GM18520 (cell line): ENCODE measurements at regions not wholly inside any gene's neighbourhood (a gene's known extent, or its start where the extent isn't known, plus 50 kb on each side); places are given as distances from the start of the nearest gene placed in this dataset.

Experiments used
- ATAC-seq: cut with Tn5 transposase; IDR thresholded peaks from one replicate; pipeline ENCODE4 v1.9.1; 2021; ENCODE audit not compliant: unreplicated experiment

DNA sequence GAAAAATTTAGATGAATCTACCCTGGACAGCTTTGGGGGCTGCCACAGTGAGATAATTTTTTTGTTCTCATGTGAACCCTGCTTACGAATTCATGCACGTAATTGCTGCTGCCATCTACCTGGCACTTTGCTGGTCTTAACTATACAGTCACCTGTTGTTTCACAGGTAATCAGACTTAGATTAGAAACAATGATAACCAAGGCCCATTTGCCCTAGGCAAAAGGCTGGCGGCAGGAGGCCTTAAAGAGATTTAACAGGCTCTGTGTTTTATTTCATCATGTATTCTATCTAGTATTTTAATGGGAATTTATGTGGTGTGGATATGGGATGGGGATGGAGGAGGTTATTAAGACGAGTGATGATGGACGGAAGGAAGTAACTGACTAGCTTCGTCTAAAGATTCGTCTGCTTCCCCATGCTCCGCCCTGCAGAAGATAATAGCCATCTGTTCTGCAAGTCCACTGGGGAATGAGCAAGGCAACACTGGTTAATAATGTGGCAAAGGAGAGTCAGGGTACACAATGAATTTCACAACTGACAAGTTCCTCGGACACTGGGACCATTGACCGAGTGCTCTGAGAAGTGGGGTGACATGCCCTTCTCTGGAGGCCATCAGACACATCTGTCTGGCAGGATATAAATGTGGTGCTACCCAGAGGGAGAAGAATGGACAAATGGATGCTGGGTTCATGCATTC is 291.8 kb upstream of the TNP1 start:
- no peak for ATAC-seq

DNA sequence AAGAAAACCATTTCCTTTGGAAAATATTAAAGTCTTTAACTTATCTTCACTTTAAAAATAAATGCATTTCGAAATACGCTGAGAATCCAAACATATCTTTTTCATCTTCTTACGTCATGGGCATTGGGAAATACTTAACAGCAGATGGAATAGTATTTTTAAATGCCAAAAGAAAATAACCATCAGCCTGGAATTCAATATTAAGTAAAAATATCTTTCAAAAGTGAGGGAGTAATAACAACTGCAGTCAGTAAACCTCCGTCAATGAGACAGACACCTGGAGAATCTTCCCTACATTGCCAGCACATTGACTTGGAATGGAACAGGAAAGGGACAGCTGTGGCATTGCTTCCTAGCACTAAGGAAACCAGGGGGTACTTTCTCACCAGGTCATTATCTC is 290.4 kb upstream of the TNP1 start:
- ATAC-seq, result no peak

DNA sequence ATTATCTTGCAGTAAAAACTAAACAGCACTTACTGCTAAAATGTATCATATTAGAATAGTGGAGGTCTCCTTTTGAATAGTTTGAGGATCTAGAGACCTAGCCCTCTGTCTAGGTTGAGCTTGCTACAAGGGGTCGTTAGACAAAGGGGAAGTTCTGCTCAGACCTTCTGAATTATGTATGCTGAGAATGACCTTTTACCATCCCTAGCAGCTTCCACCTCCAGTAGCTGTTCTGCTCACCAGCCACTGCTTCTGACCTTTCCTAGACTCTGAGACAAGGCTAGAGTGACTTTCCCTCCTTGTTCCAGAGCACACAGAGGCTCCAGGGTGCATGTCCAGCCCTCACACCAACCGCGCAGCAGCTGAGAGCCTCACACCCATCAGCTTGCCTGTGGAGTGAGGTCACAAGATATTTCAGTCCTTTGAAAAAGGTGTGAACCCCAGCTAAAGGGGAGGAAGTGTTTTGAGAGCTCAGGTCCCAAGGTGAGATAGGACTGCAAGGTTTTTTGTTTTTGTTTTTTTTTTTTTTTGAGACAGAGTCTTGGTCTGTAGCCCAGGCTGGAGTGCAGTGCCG is 289.3 kb upstream of the TNP1 start:
- no peak for ATAC-seq

DNA sequence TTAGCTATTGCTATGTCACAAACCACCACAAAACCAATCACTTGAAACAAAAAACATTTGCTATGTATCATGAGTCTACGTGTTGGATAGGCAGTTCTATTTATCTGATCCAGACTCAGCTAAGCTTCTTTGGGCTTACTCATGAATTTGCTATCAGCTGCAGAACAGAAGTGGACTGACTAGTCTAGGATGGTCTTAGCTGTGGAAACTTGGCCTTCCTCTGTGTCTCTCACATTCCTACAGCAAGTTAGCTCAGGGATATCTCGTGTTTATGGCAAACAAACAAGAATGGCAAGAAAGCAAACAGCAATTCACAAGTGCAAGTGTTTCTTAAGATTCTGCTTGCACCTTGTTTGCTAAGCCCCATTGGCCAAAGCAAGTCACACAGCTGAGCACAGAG is 288.0 kb upstream of the TNP1 start:
- ATAC-seq, result no peak

DNA sequence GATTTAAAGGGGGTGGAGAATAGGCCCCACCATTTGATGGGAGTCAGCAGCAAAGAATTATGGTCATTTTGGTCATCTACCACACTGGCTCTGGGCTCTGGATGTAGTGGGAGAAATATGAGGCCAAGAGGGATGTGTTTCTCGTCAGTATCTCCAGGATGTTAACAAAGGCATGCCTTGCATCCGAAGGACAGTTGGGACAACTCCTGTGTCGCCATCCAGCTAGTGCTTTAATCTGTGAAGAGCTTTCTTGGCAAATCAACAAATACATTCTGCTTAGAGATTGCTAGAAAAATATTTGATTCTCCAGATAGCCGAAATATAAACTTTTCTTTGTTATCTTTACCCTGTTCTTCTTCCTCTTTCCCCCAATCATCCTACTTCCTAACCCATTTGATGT is 287.1 kb upstream of the TNP1 start:
- no peak for ATAC-seq

DNA sequence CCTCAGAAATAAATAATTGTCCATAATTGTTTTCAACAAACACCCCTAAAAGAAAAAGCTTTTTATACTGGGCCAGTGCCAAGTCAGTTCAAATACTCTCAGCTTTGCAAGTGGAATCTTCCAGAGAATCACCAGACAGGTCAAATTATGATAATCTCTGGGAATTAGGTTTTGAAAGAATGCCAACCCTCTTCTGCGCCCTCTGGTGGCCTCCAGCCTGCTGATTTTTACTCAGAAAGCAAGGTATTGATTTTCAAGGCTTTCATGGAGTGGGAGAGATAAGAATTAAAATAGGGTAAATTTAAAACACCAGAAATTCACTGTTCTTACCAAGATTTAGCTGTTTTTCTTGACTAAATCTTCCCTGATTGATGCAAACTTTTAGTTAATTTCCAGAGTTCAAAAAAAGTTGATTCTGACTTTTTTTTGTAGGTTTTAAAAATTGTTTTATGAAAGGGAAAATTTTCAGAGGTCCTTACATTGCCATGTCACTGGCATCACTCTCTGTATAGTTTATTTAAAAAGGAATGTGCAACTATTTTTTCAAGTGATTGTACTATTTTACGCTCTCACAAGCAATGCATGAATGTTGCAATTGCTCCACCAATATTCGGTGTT is 282.9 kb upstream of the TNP1 start:
- no peak for ATAC-seq

DNA sequence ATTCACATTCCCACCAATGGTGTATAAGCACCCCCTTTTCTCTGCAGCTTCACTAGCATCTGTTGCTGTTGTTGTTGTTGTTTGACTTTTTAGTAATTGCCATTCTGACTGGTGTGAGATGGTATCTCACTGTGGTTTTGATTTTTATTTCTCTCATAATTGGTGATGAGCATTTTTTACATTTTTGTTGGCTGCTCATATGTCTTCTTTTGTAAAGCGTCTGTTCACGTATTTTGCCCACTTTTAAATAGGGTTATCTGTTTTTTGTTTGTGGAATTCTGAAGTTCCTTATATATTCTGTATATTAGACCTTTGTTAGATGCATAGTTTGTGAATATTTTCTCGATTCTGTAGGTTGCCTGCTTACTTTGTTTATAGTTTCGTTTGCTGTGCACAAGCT is 278.4 kb upstream of the TNP1 start:
- no peak for ATAC-seq

DNA sequence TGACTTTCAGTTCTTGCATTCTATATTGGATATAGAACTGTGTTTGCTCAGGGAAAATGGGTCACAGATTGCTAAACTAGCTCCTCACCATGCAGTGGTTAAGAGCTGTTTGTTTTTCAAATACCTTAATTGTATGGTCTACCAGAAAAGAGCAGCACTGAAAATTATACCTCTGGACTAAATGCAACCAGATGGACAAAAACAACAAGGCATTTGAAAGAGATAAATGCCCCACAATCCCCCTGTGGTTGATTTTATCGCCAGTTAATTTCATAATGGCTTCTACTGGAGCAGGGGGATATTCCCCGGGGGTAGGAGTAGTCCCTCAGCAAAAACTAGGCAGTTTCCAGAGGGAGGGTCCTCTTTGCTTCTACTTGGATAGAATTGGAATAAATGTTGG is 267.9 kb upstream of the TNP1 start:
- no peak for ATAC-seq

DNA sequence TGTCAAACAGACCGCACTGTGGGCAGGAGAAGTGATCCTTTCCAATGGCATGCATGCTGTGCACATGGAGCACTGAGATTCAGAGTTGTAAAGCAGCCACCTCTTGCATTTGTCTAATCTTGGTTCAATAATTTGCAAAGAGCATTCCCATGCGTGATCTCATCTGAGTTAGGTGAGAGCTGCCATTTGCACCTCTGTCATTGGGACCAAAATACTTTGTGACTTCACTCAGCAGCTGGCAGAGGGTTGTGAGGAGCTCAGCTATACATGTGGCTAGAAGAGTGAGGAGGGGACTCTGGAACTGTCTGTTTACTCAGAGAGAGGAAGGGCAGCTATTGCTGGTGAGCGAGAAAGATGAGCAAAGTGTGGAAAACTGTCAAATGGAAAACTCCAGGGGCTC is 265.1 kb upstream of the TNP1 start:
- no peak for ATAC-seq

DNA sequence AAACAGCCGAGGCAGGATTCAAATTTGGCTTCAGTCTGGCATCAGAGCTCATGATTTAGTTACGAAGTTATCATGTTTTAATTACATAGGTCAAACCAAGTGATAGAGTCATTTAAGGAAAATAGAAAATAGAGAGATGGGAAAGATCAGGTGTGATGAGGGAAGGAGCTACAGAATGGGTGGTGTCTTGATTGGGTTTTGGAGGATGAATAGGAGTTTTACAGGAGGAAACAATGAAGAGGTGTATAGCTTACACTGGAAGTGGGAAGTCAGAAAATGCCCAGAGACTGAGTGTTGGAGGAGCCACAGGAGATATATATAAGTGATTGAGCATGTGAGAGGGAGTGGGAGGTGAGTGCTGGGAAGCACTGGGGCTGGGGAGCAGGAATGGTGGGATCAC is 264.2 kb upstream of the TNP1 start:
- no peak for ATAC-seq

DNA sequence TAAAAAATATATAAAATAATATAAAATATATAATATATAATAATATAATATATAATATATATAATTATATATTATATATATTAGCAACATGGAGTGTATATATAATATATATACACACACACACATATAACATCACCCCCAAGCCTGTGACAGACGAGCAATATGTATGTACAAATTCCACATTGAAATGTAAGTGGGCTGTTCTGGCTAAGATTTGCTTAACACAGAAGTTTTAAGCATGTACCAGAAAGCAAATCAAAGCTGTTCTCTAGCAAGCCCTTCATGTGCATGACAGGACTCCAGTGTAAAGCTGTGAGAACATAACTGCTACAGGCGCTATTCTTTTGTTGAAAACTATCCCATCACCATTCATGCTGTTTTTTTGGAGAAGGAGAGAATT is 261.7 kb upstream of the TNP1 start:
- no peak for ATAC-seq

DNA sequence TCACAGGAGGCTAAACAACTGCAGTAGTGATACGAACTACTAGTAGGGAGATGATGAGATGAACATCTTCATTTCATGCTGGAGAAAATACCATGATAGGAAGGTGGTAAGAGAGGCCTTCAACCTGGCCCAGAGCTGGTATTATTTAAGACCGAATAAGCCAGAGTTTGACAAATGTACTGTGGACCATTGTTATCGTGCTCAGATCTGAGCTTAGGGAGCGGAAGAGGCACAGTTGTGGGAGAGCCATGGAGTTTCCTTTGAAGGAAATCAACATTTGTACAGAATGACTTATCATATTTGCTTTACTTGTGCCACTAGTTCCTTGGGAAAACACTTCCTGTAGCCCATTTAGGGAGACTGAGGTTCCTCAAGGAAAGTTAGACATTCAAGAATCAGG is 260.6 kb upstream of the TNP1 start:
- no peak for ATAC-seq

DNA sequence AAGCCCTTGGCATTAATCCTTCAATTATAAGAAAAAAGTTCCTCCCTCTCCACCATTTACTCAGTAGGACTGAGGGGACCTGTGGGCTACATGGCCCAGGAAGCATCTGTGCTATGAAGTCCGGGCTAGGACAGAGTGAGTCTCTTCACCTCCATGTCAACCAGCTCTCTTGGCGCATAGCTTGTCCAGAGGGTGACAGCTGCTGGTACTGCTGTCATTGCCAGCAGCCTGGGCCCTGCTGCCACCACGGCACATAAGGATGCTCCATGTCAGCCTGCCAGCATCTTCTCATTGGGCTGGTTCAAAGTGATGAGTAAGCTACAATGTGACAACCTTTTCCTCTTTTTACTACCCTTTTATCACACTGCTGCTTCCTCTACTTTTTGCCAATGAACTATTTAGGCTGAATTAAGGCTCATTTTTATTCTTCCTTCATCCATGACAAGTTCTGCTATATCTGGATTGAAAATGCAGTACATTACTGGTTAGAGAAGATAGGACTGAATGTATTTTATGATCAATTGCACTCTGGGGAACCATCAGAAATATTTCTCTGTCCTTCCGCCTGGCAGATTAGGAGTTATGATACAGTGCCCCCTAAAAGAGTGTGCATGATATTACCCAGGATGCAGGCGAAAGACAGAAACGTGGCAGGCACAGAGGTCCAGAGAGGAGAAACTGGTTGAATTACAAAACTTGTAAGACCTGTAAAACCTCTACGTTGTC is 258.9 kb upstream of the TNP1 start:
- no peak for ATAC-seq

DNA sequence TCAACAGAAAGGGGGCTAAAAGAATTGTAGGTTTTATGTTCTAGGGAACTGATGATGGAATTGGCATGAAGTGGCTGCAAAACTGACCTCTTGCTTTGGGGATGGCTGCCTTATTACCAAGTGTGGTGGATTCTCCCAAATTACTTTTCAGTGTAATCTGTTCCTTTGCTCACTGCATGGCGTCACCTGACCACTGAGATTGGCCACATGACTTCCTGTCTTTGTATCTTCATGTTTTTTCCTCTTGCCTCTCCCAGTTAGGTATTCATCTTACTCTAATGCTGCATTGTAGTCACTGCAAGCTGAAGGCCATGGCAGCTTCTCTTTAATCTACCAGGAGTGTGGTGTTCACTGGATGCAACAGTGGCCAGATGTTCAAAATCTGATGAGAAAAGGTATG is 257.7 kb upstream of the TNP1 start:
- no peak for ATAC-seq

DNA sequence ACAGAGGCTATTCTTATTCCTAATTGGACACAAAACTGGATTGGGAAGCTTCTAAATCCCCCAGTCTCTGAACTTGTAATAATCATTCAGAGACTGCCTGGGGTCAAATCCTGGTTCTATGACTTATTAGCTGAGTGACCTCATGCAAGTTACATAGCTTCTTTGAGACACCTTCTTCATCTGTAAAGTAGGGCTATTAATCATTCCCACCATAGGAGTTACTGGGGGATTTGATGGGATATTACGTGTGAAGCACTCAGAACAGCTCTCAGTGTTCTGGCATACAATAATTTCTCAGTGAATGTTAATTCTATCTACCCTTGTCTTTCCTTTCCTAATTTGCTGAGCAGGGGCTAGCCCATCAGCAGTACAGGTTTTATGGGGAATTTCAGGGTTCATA is 256.7 kb upstream of the TNP1 start:
- ATAC-seq, result no peak

DNA sequence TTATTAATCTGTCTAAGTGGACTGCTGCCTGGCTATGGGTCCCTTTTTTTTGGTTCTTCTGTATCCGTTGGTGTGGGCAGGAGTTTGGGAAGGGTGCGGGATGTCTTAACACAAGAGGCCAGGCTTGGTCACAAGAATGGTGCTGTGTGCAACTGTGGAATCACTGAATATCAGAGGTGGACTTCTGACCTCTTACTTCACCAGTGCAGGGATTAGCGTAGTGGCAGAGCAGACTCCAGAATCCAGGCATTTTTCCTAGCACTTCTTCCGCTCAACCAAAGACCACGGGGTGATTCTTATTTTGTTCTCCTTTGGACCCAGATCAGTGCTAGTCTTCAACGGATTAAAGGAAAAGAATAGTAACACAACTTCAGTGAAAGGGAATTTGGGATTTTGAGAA is 254.3 kb upstream of the TNP1 start:
- ATAC-seq, result no peak

DNA sequence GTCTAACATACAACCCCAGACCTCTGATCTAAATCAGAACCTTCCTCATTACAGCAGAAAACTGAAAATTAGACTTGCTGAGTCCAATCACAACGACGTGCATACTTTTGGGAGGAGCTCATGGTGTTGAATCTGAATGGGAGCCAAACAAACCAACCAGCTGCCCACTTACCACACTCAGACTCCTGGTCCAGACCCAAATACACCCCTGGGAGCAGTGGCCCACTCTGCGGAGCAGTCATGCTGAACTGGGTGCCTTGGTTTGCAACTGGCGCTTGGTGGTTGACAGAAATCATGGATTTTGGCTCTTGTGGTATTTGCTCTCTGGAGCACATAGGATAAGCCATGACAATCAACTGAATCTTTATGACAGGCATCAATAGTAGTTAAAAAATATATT is 253.6 kb upstream of the TNP1 start:
- no peak for ATAC-seq

DNA sequence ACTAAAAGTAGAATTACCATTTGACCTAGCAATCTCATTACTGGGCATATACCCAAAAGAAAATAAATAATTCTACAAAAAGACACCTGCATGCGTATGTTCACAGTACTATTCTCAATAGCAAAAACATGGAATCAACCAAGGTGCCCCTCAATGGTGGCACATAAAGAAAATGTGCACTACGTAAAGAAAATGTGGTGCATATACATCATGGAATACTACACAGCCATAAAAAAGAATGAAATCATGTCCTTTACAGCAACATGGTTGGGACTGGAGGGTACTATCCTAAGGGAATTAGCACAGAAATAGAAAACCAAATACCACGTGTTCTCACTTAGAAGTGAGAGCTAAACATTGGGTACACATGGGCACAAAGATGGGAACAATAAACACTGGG is 250.7 kb upstream of the TNP1 start:
- ATAC-seq, result no peak

DNA sequence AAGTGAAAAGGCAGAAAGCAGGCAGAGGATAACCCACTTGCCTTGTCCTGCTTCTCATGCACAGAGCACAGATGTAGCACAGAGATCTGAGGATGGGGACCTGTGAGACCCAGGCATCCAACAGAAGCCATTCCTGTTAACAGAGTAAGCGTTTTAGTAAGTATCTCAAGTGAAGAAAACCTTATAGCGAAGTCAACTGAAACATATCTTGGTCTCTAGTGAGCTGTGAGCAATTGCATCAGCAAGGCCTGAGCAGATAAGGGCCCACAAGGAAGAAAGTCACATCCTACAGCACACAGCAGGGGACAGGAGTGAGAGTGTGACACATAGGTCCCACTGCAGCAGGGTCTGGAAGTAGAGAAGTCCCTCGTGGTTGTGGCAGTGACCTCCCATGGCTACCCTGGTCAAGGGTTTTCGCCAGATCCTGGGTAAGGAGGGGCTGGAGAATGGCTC is 248.7 kb upstream of the TNP1 start:
- no peak for ATAC-seq

DNA sequence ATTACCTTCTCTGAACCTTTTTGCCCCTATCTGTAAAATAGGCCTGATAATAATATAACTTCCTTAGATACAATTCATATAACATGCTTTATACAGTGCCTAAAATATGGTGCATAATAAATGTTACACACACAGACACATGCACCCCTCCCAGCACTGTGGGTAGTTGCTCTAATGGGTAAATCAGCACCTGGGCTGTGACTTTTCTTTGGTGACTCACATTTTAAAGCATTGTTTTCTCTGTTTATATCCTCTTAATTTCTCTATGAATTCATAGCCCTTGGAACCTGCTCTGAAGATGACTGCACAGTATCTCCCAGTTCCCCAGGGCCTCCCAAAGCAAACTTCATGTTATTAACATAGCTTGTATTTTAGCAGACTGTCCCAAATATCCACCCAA is 248.2 kb upstream of the TNP1 start:
- ATAC-seq, result no peak

DNA sequence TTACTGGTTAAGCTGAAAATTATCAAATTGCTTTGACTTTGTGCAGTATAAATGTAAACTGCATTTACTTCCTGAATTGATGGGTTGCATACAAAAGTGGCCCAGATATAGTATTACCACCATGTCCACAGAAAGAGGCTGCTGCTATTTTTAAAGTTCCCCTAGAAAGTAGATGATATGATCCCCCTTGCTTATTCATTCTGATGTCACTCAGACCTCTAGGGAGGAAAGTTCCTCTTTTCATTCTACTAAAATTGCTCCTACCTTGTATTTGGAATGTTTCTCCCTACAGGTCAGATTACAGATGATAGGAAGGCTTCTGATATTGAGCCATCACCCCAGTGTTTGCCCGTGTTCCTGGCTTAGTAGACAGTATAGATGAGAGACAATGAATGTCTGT is 247.6 kb upstream of the TNP1 start:
- ATAC-seq, result no peak

DNA sequence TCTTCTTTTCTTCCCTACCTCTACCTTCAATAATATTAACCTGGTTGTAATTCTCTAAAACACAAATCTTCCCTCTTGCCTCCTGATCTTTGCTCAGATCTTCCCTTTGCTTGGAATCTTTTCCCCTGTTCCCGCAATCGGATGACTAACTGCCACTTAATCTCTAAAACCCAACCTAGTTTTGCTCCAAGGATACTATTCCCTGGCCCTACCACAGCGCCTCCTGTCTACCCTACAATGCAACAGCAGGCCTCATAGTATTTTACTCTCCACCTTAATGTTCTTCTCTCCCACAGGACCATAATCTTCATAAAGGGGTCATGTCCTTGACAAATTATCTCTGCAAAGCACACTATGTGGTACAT is 246.8 kb upstream of the TNP1 start:
- no peak for ATAC-seq
